ENCODE measurements at regions not wholly inside any gene's neighbourhood (a gene's known extent, or its start where the extent isn't known, plus 50 kb on each side); places are given as distances from the start of the nearest gene placed in this dataset.

DNA sequence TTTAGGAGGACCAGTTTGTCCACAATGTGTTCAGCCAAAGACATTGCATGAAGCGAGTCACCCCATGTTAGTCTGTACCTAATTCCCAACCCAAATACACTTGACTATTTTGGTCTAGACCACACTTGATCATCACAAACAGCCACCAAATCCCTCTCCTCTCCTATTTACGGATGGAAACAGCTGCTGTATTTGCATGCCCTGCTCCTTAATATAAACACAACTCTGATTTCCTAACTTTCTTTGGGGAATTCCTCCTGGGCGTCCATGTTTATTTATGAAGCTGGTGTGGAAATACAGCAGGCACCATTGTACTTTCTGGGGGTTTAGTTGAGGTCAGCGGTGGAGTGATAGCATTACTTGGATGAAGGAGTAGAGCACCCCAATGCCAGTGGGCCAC lies 235.2 kb downstream of the TLE3 start:
- TF ChIP-seq POLR2A (IDR thresholded peaks at IDR 0.05; ENCODE audit: low read length), result no peak
- TF ChIP-seq GATA1 (IDR thresholded peaks at IDR 0.05; ENCODE audit: low read depth, low read length), result no peak
